HEK293 (cell line): ENCODE measurements at regions not wholly inside any gene's neighbourhood (a gene's known extent, or its start where the extent isn't known, plus 50 kb on each side); places are given as distances from the start of the nearest gene placed in this dataset.

Experiments used
- CTCF ChIA-PET: fragments of 350-600 bp; formaldehyde crosslinking; extraction: SDS; loops from one replicate; lab custom pipeline; 2021; ENCODE audit warnings: antibody characterized with exemption; lab: Yijun Ruan, JAX
- POLR2A ChIA-PET: fragments of 300-600 bp; formaldehyde crosslinking; extraction: SDS; loops from one replicate; lab custom pipeline; 2020; ENCODE audit warnings: antibody characterized with exemption, inconsistent platforms; lab: Yijun Ruan, JAX
- H3K27ac ChIP-seq: fragments of 200-500 bp; sonication (Bioruptor generic); 2 replicates; pipeline ENCODE4 v1.5.1; 2014; ENCODE audit warnings: low read depth, low read length, control low read depth, inconsistent platforms; ENCODE audit errors: extremely low read depth
- H3K36me3 ChIP-seq, 2 experiments: fragments of 200-500 bp in 1 of 2; sonication (Bioruptor generic) in 1 of 2; 1 replicate in 1 of 2; 2 replicates in 1 of 2; pipeline ENCODE4 v1.5.1; 2014 to 2017; ENCODE audit warnings: inconsistent platforms in 2 of 2, low read length in 2 of 2; ENCODE audit not compliant: control insufficient read depth in 2 of 2, insufficient read depth in 1 of 2
- H3K4me1 ChIP-seq: fragments of 200-500 bp; sonication (Bioruptor generic); 2 replicates; pipeline ENCODE4 v1.5.1; 2014; ENCODE audit warnings: mild to moderate bottlenecking, low read length, inconsistent platforms; ENCODE audit not compliant: control insufficient read depth, insufficient read depth
- H3K4me3 ChIP-seq: 2 replicates; pipeline ENCODE4 v1.5.1; 2011; ENCODE audit warnings: low read depth, mild to moderate bottlenecking, control low read depth, low read length, moderate library complexity
- H3K9me3 ChIP-seq: fragments of 200-500 bp; sonication (Bioruptor generic); 2 replicates; pipeline ENCODE4 v1.5.1; 2014; ENCODE audit warnings: low read depth, low read length, inconsistent platforms; ENCODE audit not compliant: control insufficient read depth, insufficient read depth
- PRDM1 ChIP-seq: fragments of 450-650 bp; formaldehyde crosslinking; IDR thresholded peaks from 2 replicates; pipeline ENCODE4; 2016; ENCODE audit warnings: missing biosample characterization, missing genetic modification characterization
- PRDM6 ChIP-seq: fragments of 450-650 bp; formaldehyde crosslinking; IDR thresholded peaks from 2 replicates; pipeline ENCODE4 v1.5.1; 2017; ENCODE audit warnings: missing biosample characterization, missing genetic modification characterization
- ZEB2 ChIP-seq: fragments of 450-650 bp; formaldehyde crosslinking; IDR thresholded peaks from 2 replicates; pipeline ENCODE4 v1.5.1; 2016; ENCODE audit warnings: missing biosample characterization, missing genetic modification characterization
- ZNF175 ChIP-seq: fragments of 450-650 bp; formaldehyde crosslinking; IDR thresholded peaks from 2 replicates; pipeline ENCODE4 v1.5.1; 2016; ENCODE audit warnings: missing biosample characterization, missing genetic modification characterization
- ZNF2 ChIP-seq: fragments of 450-650 bp; formaldehyde crosslinking; IDR thresholded peaks from 2 replicates; pipeline ENCODE4 v1.5.1; 2016; ENCODE audit warnings: missing biosample characterization, missing genetic modification characterization
- ZNF23 ChIP-seq: fragments of 450-650 bp; formaldehyde crosslinking; IDR thresholded peaks from 2 replicates; pipeline ENCODE4 v1.5.1; 2016; ENCODE audit warnings: missing biosample characterization, missing genetic modification characterization, borderline replicate concordance
- ZNF26 ChIP-seq: fragments of 450-650 bp; formaldehyde crosslinking; IDR thresholded peaks from 2 replicates; pipeline ENCODE4 v1.5.1; 2016; ENCODE audit warnings: missing biosample characterization, missing genetic modification characterization
- ZNF292 ChIP-seq: fragments of 450-650 bp; formaldehyde crosslinking; IDR thresholded peaks from 2 replicates; pipeline ENCODE4 v1.5.1; 2016; ENCODE audit warnings: low read depth, missing biosample characterization, missing genetic modification characterization, borderline replicate concordance
- ZNF362 ChIP-seq: fragments of 450-650 bp; formaldehyde crosslinking; IDR thresholded peaks from 2 replicates; pipeline ENCODE4 v1.5.1; 2016; ENCODE audit warnings: missing biosample characterization, missing genetic modification characterization
- ZNF391 ChIP-seq: fragments of 450-650 bp; formaldehyde crosslinking; IDR thresholded peaks from 2 replicates; pipeline ENCODE4 v1.5.1; 2016; ENCODE audit warnings: low read depth, missing biosample characterization, missing genetic modification characterization, borderline replicate concordance
- ZNF426 ChIP-seq: fragments of 450-650 bp; formaldehyde crosslinking; IDR thresholded peaks from 2 replicates; pipeline ENCODE4 v1.5.1; 2017; ENCODE audit warnings: missing biosample characterization, missing genetic modification characterization, mild to moderate bottlenecking, inconsistent platforms, moderate library complexity
- ZNF510 ChIP-seq: fragments of 450-650 bp; formaldehyde crosslinking; IDR thresholded peaks from 2 replicates; pipeline ENCODE4 v1.5.1; 2018; ENCODE audit warnings: mild to moderate bottlenecking, missing genetic modification characterization, missing biosample characterization; ENCODE audit not compliant: insufficient replicate concordance
- ZNF530 ChIP-seq: fragments of 450-650 bp; formaldehyde crosslinking; IDR thresholded peaks from 2 replicates; pipeline ENCODE4 v1.5.1; 2016; ENCODE audit warnings: low read depth, missing biosample characterization, missing genetic modification characterization
- ZNF585B ChIP-seq: fragments of 450-650 bp; formaldehyde crosslinking; IDR thresholded peaks from 2 replicates; pipeline ENCODE4 v1.5.1; 2016; ENCODE audit warnings: missing biosample characterization, missing genetic modification characterization
- ZNF624 ChIP-seq: fragments of 450-650 bp; formaldehyde crosslinking; IDR thresholded peaks from 2 replicates; pipeline ENCODE4 v1.5.1; 2017; ENCODE audit warnings: missing biosample characterization, missing genetic modification characterization
- ZNF645 ChIP-seq: fragments of 450-650 bp; formaldehyde crosslinking; IDR thresholded peaks from 2 replicates; pipeline ENCODE4; 2016; ENCODE audit warnings: missing biosample characterization, missing genetic modification characterization
- ZNF670 ChIP-seq: fragments of 450-650 bp; formaldehyde crosslinking; IDR thresholded peaks from 2 replicates; pipeline ENCODE4 v1.5.1; 2016; ENCODE audit warnings: missing biosample characterization, missing genetic modification characterization, low read depth
- ZNF776 ChIP-seq: fragments of 450-650 bp; formaldehyde crosslinking; IDR thresholded peaks from 2 replicates; pipeline ENCODE4 v1.5.0; 2017; ENCODE audit warnings: missing biosample characterization, missing genetic modification characterization, borderline replicate concordance
- ZNF843 ChIP-seq: fragments of 450-650 bp; formaldehyde crosslinking; IDR thresholded peaks from 2 replicates; pipeline ENCODE4 v1.5.1; 2016; ENCODE audit warnings: missing biosample characterization, missing genetic modification characterization

- TF ChIP-seq ZNF391 (tag by site-specific recombination): no peak
- TF ChIP-seq ZNF2 (tag by site-specific recombination): no peak
- no peak for TF ChIP-seq ZEB2 (tag by site-specific recombination)
- no peak for TF ChIP-seq ZNF292 (tag by site-specific recombination)
- TF ChIP-seq PRDM6: no peak
- CTCF ChIA-PET: interaction anchor here (0.7 to 4.7 kb wide), 3 partner anchors 11 to 112 kb away, joined by 3 to 31 read pairs (median 5); no protein-coding TSS in a partner anchor
- Histone ChIP-seq H3K9me3 (no peaks in the 10 kb centered on the region), H3K27ac (no peak overlapping the region), H3K4me3 (no peak overlapping the region), H3K4me1 (no peaks in the 10 kb centered on the region), H3K36me3 (no peaks in the 10 kb centered on the region)
- POLR2A ChIA-PET: no interaction called here
These were observed 145.1 kb upstream of the FSTL4 start for GRCh38 chr5:133757396-133757945.

GRCh38 chr5:133756756-133757155 lies 144.4 kb upstream of the FSTL4 start:
- H3K27ac ChIP-seq: no peak overlapping the region
- no peak overlapping the region for H3K4me3 ChIP-seq
- H3K9me3 ChIP-seq: no peaks in the 10 kb centered on the region
- no peaks in the 10 kb centered on the region for H3K4me1 ChIP-seq
- ChIA-PET CTCF (interaction anchor here (0.7 to 4.7 kb wide), 3 partner anchors 10 to 112 kb away, joined by 3 to 31 read pairs (median 5); no protein-coding TSS in a partner anchor), POLR2A (no interaction called here)
- no peaks in the 10 kb centered on the region for H3K36me3 ChIP-seq
- TF ChIP-seq ZNF23 (tag by site-specific recombination) (no peak), ZNF26 (tag by site-specific recombination) (no peak), ZNF510 (tag by site-specific recombination) (no peak), PRDM1 (no peak), ZNF530 (tag by site-specific recombination) (no peak), ZNF670 (tag by site-specific recombination) (no peak), ZNF362 (tag by site-specific recombination) (no peak), ZNF426 (no peak), ZNF645 (tag by site-specific recombination) (no peak), ZNF585B (no peak), ZNF624 (tag by site-specific recombination) (no peak), ZNF843 (tag by site-specific recombination) (no peak), ZNF776 (tag by site-specific recombination) (no peak), ZNF175 (no peak)
- TF ChIP-seq, all 188 proteins: peak for 0
